NB4 (cell line): ENCODE measurements at regions not wholly inside any gene's neighbourhood (a gene's known extent, or its start where the extent isn't known, plus 50 kb on each side); places are given as distances from the start of the nearest gene placed in this dataset.

ENCODE experiments used
- MYC ChIP-seq: IDR thresholded peaks from 2 replicates; pipeline ENCODE4 v1.6.1; 2011; ENCODE audit warnings: low read depth, low read length
- POLR2A ChIP-seq: IDR thresholded peaks from 2 replicates; pipeline ENCODE4 v1.6.1; 2011; ENCODE audit warnings: mild to moderate bottlenecking; ENCODE audit not compliant: insufficient read length; ENCODE audit errors: extremely low read depth
- TF ChIP-seq, protein P1 (sequence below): IDR thresholded peaks from one replicate; pipeline ENCODE4 v1.5.1; 2012; ENCODE audit warnings: low read depth, low read length

- TF ChIP-seq POLR2A, result no peak
- TF ChIP-seq, protein P1, sequence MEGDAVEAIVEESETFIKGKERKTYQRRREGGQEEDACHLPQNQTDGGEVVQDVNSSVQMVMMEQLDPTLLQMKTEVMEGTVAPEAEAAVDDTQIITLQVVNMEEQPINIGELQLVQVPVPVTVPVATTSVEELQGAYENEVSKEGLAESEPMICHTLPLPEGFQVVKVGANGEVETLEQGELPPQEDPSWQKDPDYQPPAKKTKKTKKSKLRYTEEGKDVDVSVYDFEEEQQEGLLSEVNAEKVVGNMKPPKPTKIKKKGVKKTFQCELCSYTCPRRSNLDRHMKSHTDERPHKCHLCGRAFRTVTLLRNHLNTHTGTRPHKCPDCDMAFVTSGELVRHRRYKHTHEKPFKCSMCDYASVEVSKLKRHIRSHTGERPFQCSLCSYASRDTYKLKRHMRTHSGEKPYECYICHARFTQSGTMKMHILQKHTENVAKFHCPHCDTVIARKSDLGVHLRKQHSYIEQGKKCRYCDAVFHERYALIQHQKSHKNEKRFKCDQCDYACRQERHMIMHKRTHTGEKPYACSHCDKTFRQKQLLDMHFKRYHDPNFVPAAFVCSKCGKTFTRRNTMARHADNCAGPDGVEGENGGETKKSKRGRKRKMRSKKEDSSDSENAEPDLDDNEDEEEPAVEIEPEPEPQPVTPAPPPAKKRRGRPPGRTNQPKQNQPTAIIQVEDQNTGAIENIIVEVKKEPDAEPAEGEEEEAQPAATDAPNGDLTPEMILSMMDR, result no peak
- no peak for TF ChIP-seq MYC
Observed at GRCh38 chr11:80841675-80842074, 1400.8 kb upstream of the TENM4 start.
